ENCODE measurements at regions not wholly inside any gene's neighbourhood (a gene's known extent, or its start where the extent isn't known, plus 50 kb on each side); places are given as distances from the start of the nearest gene placed in this dataset.

- Mint-ChIP-seq H3K4me3 (no peak overlapping the region), H3K4me1 (no peaks in the 10 kb centered on the region), H3K9me3 (peaks cover 20% of the 10 kb centered on the region), H3K27ac (no peak overlapping the region), H3K36me3 (ENCODE audit: low read depth) (no peaks in the 10 kb centered on the region), H3K27me3 (ENCODE audit: low read depth, poor library complexity) (no peaks in the 10 kb centered on the region)
- TF ChIP-seq CTCF (IDR thresholded peaks at IDR 0.05): no peak
- no peak for DNase-seq
Observed at GRCh38 chr12:33555128-33555527, 115.5 kb upstream of the SYT10 start.

- no peaks in the 10 kb centered on the region for H3K4me1 Mint-ChIP-seq
- H3K36me3 Mint-ChIP-seq (ENCODE audit: low read depth): no peaks in the 10 kb centered on the region
- TF ChIP-seq CTCF (IDR thresholded peaks at IDR 0.05): no peak
- peaks cover 20% of the 10 kb centered on the region for H3K9me3 Mint-ChIP-seq
- no peaks in the 10 kb centered on the region for H3K27me3 Mint-ChIP-seq (ENCODE audit: low read depth, poor library complexity)
- H3K27ac Mint-ChIP-seq: no peak overlapping the region
- DNase-seq: no peak
- H3K4me3 Mint-ChIP-seq: no peak overlapping the region
Observed at GRCh38 chr12:33560653-33561208, 121.1 kb upstream of the SYT10 start.

- Mint-ChIP-seq H3K9me3 (peaks cover 20% of the 10 kb centered on the region), H3K4me1 (no peaks in the 10 kb centered on the region), H3K4me3 (no peak overlapping the region), H3K36me3 (ENCODE audit: low read depth) (no peaks in the 10 kb centered on the region), H3K27me3 (ENCODE audit: low read depth, poor library complexity) (no peaks in the 10 kb centered on the region), H3K27ac (no peak overlapping the region)
- no peak for TF ChIP-seq CTCF (IDR thresholded peaks at IDR 0.05)
- no peak for DNase-seq
Observed at GRCh38 chr12:33562401-33562800, 122.8 kb upstream of the SYT10 start.

- TF ChIP-seq CTCF (IDR thresholded peaks at IDR 0.05): no peak
- H3K4me3 Mint-ChIP-seq: no peak overlapping the region
- H3K36me3 Mint-ChIP-seq (ENCODE audit: low read depth): no peaks in the 10 kb centered on the region
- no peaks in the 10 kb centered on the region for H3K4me1 Mint-ChIP-seq
- H3K27me3 Mint-ChIP-seq (ENCODE audit: low read depth, poor library complexity): no peaks in the 10 kb centered on the region
- DNase-seq: no peak
- peaks cover 15% of the 10 kb centered on the region for H3K9me3 Mint-ChIP-seq
- H3K27ac Mint-ChIP-seq: no peak overlapping the region
Observed at GRCh38 chr12:33566403-33566802, 126.8 kb upstream of the SYT10 start.

- no peak overlapping the region for H3K27ac Mint-ChIP-seq
- peaks cover 7% of the 10 kb centered on the region for H3K27me3 Mint-ChIP-seq (ENCODE audit: low read depth, poor library complexity)
- no peaks in the 10 kb centered on the region for H3K4me1 Mint-ChIP-seq
- no peaks in the 10 kb centered on the region for H3K36me3 Mint-ChIP-seq (ENCODE audit: low read depth)
- no peak for TF ChIP-seq CTCF (IDR thresholded peaks at IDR 0.05)
- DNase-seq: no peak
- H3K9me3 Mint-ChIP-seq: peaks cover 6% of the 10 kb centered on the region
- no peak overlapping the region for H3K4me3 Mint-ChIP-seq
Observed at GRCh38 chr12:33575346-33575745, 135.7 kb upstream of the SYT10 start.

GRCh38 chr12:33581613-33582122 lies 142.0 kb upstream of the SYT10 start:
- H3K36me3 Mint-ChIP-seq (ENCODE audit: low read depth): no peaks in the 10 kb centered on the region
- no peak for TF ChIP-seq CTCF (IDR thresholded peaks at IDR 0.05)
- peaks cover 1% of the 10 kb centered on the region for H3K9me3 Mint-ChIP-seq
- no peaks in the 10 kb centered on the region for H3K4me1 Mint-ChIP-seq
- no peaks in the 10 kb centered on the region for H3K27me3 Mint-ChIP-seq (ENCODE audit: low read depth, poor library complexity)
- no peak overlapping the region for H3K27ac Mint-ChIP-seq
- DNase-seq: no peak
- no peak overlapping the region for H3K4me3 Mint-ChIP-seq
